IMR-90 (cell line): ENCODE measurements at regions not wholly inside any gene's neighbourhood (a gene's known extent, or its start where the extent isn't known, plus 50 kb on each side); places are given as distances from the start of the nearest gene placed in this dataset.

Experiments used
- CEBPB ChIP-seq: IDR thresholded peaks from 2 replicates; pipeline ENCODE4 v1.6.1; 2012; ENCODE audit warnings: low read depth, low read length, improper control_type of control experiment
- CTCF ChIP-seq: conservative IDR thresholded peaks from 2 replicates; pipeline ENCODE4 v1.5.1; 2012; ENCODE audit warnings: mild to moderate bottlenecking, low read depth, low read length, improper control_type of control experiment
- FOS ChIP-seq: fragments of 150-350 bp; IDR thresholded peaks from 2 replicates; pipeline ENCODE4 v1.6.1; 2016; ENCODE audit warnings: low read depth, low read length
- MAZ ChIP-seq: IDR thresholded peaks from 2 replicates; pipeline ENCODE4 v1.6.1; 2012; ENCODE audit warnings: low read depth, mild to moderate bottlenecking, low read length, improper control_type of control experiment, moderate library complexity, borderline replicate concordance
- MXI1 ChIP-seq: IDR thresholded peaks from 2 replicates; pipeline ENCODE4 v1.6.1; 2012; ENCODE audit warnings: low read depth, mild to moderate bottlenecking, low read length, moderate library complexity, borderline replicate concordance
- POLR2A ChIP-seq: IDR thresholded peaks from 2 replicates; pipeline ENCODE4 v1.6.1; 2012; ENCODE audit warnings: mild to moderate bottlenecking, low read depth, low read length
- RAD21 ChIP-seq: IDR thresholded peaks from 2 replicates; pipeline ENCODE4 v1.6.1; 2012; ENCODE audit warnings: low read length, improper control_type of control experiment
- RCOR1 ChIP-seq: IDR thresholded peaks from 2 replicates; pipeline ENCODE4 v1.6.1; 2012; ENCODE audit warnings: mild to moderate bottlenecking, low read length, improper control_type of control experiment; ENCODE audit not compliant: insufficient replicate concordance
- USF2 ChIP-seq: fragments of 150-350 bp; IDR thresholded peaks from 2 replicates; pipeline ENCODE4 v1.6.1; 2017; ENCODE audit warnings: mild to moderate bottlenecking, antibody characterized with exemption, low read length, low read depth

DNA sequence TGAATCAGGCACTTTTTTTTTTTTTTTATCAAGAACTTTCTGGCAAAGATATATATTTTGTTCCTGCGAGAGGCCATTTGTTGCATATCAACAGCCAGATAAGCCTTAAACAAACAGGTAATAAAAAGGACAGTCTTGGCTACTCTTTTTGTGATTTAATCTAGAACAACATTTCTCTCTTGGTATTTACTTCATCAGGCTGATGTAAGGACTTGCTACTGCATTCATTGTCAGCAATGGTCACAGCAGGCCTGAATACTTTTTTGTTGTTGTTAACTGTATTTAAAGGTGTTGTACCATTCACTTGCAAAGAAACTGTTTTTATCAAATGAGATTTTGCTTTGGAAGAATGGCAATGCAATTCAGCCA is 683.8 kb downstream of the IRS1 start:
- TF ChIP-seq POLR2A (no peak), USF2 (no peak), RCOR1 (no peak), CTCF (no peak), MXI1 (no peak), MAZ (no peak), RAD21 (no peak), FOS (no peak), CEBPB (no peak)
